PC-3 (cell line): ENCODE measurements at regions not wholly inside any gene's neighbourhood (a gene's known extent, or its start where the extent isn't known, plus 50 kb on each side); places are given as distances from the start of the nearest gene placed in this dataset.

ENCODE experiments used
- EZH2 ChIP-seq: fragments of 300-600 bp; sonication (generic); IDR thresholded peaks from one replicate; pipeline ENCODE4 v1.6.1; 2017; ENCODE audit warnings: antibody characterized with exemption, mild to moderate bottlenecking, low read length; ENCODE audit not compliant: unreplicated experiment
- TF ChIP-seq, protein P1 (sequence below): fragments of 300-600 bp; sonication (generic); conservative IDR thresholded peaks from 2 replicates; pipeline ENCODE4 v1.5.1; 2017; ENCODE audit warnings: antibody characterized with exemption, low read depth, mild to moderate bottlenecking, low read length

DNA sequence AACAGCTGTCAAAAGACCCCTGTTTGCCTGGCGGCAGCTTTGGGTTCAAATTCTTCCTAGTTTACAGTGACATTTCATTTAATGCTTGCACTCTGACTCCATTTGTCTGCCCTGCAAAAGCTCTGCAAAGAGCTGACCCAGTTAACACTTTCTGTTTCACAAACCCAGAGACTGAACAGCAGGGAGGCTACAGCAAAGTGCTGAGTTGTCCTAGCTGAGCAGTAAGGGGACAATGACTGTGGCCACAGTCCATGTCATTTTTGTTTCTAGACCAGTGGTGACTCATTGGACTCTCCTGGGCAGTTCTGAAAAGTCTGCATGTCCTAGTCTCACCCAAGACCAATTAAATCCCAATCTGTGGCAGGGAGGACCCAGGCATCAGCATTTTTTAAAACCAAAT lies 994.8 kb upstream of the WWC1 start:
- no peak for TF ChIP-seq EZH2
- TF ChIP-seq, protein P1, sequence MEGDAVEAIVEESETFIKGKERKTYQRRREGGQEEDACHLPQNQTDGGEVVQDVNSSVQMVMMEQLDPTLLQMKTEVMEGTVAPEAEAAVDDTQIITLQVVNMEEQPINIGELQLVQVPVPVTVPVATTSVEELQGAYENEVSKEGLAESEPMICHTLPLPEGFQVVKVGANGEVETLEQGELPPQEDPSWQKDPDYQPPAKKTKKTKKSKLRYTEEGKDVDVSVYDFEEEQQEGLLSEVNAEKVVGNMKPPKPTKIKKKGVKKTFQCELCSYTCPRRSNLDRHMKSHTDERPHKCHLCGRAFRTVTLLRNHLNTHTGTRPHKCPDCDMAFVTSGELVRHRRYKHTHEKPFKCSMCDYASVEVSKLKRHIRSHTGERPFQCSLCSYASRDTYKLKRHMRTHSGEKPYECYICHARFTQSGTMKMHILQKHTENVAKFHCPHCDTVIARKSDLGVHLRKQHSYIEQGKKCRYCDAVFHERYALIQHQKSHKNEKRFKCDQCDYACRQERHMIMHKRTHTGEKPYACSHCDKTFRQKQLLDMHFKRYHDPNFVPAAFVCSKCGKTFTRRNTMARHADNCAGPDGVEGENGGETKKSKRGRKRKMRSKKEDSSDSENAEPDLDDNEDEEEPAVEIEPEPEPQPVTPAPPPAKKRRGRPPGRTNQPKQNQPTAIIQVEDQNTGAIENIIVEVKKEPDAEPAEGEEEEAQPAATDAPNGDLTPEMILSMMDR = no peak
